ENCODE measurements at regions not wholly inside any gene's neighbourhood (a gene's known extent, or its start where the extent isn't known, plus 50 kb on each side); places are given as distances from the start of the nearest gene placed in this dataset.

DNA sequence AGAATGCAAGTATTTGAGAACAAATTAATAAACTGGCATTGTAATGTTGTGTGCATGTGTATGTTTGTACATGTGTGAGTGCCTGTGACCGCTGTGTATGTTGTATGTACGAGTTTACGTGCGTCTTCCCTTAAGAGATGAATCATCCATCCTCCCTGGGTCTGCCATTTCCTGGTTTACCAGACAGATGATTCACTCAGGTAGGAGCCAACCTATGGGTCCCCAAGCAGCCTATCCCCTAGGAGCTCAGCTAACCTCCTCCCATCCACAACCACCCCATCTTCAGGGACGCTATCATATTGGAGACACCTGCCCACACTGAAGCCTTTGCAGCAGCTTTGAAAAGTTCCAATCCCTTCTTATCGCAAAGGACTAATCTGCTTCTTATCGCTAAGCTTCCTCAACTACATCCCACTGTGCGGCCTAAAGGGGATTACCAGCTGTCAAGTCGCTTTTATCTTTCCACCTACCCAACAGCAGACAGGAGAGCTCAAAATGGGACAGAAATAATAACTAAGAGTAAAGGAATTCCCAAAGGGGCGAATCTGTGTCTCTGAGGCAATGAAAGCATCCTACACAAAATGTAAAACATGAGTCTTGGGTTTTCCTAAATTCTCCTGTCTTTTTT lies 81.5 kb upstream of the TMCC3 start:
- intact Hi-C loops (cut with micrococcal nuclease), result no loop called here
- DNase-seq, result no peak
- no peak for ATAC-seq

DNA sequence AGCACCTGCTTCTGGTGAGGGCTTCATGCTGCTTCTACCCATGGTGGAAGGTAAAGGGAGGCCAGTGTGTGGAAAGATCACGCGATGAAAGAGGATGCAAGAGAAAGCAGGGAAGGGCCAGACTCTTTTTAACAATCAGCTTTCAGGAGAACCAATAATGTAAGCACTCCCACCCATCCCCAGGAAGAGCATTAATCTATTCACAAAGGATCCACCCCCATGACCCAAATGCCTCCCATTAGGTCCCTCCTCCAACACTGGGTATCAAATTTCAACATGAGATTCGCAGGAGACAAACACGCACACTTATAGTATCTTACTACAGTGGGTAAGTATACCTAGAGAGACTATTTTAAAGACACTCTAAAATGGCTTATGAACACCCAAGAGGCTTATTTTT lies 80.5 kb upstream of the TMCC3 start:
- DNase-seq, result no peak
- intact Hi-C loops (cut with micrococcal nuclease), result no loop called here
- ATAC-seq, result no peak

DNA sequence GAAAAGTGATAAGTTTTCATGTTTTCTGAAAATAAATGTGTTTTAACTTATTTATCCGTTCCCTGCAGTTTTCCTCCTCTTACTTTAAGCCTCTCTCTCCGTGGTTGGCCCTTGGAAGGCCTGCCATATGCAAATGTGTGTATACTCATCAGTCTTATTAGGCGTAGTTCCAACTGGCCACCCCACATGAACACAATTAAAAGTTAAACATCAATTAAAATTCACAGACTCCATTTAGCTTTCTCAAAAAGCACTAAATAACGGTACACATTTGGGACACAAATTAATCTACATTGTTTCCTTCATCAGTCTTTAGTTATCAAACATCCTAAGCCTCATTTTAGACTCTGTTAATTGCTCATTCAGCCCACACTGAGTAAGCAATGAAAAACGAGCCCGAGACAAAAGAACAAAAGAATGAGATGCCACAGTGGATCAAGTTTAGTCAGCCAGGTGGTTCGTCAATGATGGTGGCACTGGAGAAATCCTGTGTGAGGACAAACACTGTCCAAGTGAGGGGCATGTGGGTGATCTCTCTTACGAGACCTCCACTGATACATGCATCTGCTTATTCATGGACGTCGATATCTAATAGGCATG lies 76.0 kb upstream of the TMCC3 start:
- no peak for DNase-seq
- intact Hi-C loops (cut with micrococcal nuclease), result no loop called here
- no peak for ATAC-seq

DNA sequence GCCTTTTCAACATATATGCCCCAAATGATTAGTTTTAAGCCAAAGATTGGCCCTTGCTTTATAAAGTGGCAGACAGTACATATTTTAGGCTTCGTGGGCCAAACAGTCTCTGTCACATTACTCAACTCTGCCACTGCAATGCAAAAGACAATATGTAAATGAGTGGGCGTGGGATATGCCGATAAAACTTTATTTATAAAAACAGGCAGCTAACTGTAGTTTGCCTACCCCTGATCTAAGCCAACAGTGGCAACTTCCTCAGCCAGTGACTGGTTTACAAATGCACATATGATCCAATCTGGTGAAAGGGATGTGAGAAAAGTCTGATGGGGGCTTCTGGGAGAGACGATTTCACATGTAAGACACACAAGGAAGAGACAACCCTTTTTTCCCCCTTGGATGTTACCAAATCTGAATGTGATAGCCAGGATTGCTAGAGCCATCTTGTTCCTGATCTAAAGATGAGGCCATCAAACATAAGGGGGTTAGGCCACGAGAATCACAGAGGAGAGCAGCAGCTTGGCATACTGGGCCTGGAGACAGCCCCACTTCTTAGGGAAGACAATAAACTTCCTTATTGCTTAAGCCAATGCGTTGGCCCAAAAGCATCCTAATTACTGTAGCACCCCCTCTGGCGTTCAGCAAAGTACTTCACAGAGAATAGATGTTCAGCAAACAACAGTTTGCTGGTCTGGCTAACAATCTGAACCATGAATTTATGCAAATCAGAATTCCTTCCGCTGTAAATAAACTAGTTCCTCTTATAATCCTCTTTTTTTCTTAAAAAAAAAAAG lies 75.2 kb upstream of the TMCC3 start:
- DNase-seq, result no peak
- intact Hi-C loops (cut with micrococcal nuclease), result no loop called here
- ATAC-seq, result peak; percentile 27

DNA sequence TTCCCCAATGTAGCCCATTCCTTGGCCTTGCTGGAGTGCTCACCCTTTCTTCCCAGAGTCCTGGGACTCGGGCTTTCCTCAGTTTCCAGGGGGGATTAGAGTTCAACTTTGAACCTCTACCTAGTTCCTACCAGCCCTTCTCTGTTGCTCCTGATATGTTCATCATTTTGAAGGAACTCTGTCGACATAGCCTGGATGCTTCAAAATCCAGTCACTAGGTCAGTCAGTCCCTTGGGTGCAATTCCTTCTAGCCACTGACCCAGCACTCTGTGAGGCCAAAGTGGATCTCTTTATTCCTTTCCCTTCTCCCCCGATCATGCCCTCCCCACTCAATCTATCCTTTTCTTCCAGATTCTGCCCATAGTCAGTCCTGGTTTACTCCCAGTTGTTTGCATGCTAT lies 72.3 kb upstream of the TMCC3 start:
- no peak for DNase-seq
- no peak for ATAC-seq
- intact Hi-C loops (cut with micrococcal nuclease), result no loop called here

DNA sequence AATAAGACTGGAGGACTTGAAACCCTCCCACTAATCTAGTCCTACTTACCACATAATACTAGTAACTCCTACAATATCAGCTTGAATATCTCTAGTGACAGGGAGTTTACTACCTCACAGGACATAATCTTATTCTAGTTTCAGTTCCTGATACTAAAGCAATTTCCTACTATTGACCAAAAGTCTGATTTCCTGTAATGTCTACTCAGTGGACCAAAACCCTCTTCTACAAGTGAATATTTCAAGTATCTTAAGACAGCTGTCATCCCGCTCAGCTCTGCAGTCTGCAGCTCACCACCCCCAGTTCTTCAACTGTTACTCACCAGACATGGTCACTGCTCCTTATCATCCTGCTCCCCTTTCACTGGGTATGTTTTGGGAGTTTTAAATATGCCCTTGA lies 70.8 kb upstream of the TMCC3 start:
- intact Hi-C loops (cut with micrococcal nuclease), result no loop called here
- DNase-seq (no peak), ATAC-seq (no peak)

DNA sequence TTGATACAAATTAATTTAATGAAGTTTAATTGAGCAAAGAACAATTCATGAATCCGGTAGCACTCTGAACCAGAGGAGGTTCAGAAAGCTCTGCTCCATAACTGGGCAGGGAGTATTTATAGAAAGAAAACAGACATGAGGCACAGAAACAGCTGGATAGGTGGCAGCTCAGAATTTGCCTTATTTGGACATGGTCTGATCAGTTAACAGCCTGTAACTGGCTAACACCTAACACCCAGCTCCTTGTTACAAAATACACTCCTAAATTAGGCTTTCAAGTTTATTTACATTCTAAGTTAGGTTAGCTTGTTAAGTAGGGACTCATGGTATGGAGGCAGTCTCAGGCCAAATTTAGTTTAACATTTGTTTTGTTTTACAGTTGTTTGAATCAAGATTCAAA lies 67.8 kb upstream of the TMCC3 start:
- intact Hi-C loops (cut with micrococcal nuclease), result no loop called here
- ATAC-seq, result no peak
- DNase-seq, result no peak

DNA sequence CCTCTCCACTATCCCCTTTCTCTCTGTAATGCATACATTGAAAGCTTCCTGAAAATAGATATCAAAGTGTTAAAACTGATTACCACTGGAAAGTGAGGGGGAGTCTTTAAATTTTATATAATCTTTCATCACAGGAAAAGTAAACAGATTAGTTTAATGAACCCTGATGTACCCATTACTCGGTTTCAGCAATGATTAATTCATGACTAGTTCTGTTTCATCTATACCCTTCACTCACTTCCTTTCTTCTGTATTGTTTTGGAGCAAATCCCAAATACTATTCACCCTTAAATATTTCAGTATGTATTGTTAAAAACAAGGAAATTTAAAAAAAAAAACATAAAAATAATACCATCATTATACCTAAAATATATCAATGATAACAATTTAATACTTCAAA lies 67.3 kb upstream of the TMCC3 start:
- DNase-seq (no peak), ATAC-seq (no peak)
- intact Hi-C loops (cut with micrococcal nuclease), result no loop called here

DNA sequence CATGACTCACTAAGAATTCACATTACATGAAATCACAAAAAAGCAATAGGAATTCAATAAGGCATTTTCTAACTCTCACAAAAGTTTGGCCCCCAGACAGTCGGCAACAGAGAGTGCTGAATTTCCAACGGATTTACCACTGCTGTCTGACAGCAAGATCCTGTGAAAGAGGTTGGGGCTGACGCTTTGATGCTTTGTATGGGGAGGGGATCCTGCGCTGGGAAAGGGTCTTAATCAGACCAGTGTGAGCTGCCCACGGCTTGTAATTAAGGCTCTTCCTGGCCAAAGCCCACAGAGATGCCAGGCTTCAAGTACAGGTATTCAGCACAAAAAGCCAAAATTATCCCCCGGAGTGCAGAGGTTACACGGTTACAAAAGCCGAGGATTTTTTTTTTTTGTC lies 66.8 kb upstream of the TMCC3 start:
- ATAC-seq (no peak), DNase-seq (no peak)
- intact Hi-C loops (cut with micrococcal nuclease), result no loop called here

DNA sequence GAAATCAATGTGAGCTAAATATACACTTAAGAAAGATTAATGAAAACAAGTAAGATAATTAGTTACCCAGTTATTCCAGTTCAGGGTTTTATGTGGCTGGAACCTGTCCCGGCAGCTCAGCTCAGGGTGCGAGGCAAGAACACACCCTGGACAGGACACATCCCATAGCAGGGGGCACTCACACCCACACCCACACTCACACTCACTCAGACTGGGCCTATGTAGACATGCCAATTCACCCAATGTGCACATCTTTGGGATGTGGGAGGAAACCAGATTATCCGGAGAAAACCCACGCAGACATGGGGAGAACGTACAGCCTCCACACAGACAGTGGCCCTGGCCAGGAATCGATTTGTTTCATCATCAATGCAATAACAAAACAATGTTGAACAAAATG lies 66.0 kb upstream of the TMCC3 start:
- intact Hi-C loops (cut with micrococcal nuclease), result no loop called here
- no peak for ATAC-seq
- DNase-seq, result no peak

DNA sequence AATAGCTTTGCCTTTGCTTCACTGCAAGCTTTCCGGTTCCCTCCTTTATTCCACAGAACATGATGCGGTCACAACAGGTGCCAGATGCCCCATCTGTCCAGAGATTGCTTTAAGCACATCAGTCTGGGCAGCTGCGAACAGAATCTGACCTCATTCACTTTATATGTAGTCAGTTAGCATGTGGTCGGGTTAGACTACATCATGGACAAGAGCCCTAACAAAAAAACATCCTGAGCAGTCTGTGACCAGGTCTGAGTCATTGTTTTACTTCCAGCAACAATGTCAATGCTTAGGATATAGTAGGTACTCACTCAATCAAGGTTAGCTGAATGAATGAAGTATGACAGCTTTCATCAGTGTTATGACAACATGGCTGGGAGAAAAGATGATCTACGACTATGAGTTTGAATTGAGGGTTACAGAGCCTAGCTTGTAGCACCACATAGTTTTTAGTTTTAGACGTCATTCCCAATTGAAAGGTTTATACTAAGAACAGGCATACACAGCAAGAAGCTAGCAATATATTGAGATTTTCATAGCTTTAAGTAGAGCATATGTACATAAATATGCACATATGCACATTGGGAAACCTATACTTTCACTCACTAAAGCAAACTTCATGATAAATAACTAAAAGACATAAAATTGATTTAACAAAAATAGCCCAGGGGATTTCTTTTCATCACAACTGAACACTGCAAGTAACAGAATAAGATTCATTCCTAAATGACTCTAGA lies 64.2 kb upstream of the TMCC3 start:
- intact Hi-C loops (cut with micrococcal nuclease), result no loop called here
- DNase-seq (no peak), ATAC-seq (no peak)

DNA sequence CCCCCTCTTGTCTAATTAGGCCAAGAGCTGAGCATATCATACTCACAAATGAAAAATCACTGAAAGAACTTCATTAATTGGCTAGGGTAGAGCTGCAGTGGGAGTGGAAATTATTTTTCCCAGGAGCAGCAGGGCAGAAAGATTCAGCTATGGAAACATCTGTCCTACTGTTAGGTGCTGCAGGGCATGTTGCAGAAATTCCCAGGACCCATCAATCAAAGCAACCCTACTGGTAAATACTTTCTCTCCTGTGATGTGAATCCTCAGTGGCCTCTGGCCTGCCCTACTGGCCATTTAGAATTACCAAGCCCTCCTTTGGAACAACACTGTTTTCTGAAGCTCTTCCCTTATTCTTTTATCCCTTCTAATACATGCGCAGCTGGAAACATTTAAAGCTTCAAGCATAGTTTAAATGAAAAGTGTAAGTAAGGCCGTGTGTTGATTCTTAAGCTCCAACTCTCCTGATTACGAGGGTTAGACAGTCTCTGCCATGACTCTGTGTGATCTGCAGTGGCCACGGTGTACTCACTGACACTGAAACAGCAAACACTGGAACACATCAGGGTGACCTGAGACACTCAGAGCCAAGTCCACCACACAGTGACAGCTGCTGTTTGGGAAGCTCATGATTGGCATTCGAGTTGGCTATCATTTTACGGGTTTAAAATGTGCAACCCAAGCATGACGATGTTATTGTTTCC lies 62.6 kb upstream of the TMCC3 start:
- no peak for DNase-seq
- peak; percentile 68 for ATAC-seq
- intact Hi-C loops (cut with micrococcal nuclease), result no loop called here

DNA sequence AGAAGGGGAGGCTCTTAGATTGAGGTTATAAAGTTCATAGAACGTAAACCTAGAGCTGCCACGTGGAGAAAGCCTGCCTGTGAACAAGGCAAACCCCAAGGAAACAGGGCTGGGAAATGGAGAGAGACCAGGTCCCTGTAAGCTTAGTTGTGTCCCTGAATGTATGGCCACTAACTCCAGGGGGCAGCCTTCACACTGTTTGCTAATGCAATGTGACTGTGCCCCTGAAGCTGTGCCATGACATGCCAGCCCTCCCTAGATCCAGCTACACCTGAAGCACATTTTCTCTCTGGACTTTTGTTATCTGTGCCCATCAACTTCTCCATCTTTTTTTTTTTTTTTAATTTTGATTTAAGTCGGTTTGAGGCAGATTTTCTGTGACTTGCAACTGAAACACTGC lies 60.6 kb upstream of the TMCC3 start:
- intact Hi-C loops (cut with micrococcal nuclease), result no loop called here
- ATAC-seq (no peak), DNase-seq (no peak)

DNA sequence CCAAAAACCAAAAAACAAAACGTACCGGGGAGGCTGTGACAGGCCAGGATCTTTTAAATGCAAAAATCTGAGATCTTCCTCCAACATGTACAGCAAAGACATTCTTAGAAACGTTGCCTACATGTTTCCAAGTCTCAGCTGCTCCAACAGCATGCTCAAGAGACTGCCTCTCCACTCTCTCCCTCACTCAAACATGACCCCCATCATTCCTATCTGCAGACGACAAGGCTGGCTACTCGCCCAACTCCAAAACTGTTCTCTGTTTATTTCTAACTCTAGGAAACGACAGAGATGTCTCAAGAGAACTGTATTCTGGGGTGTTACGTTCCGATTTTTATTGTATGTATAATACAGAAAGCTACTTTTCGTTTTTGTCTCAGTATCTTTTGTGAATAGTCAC lies 57.5 kb upstream of the TMCC3 start:
- ATAC-seq (peak; percentile 84), DNase-seq (peak; percentile 56)
- intact Hi-C loops (cut with micrococcal nuclease), result no loop called here

DNA sequence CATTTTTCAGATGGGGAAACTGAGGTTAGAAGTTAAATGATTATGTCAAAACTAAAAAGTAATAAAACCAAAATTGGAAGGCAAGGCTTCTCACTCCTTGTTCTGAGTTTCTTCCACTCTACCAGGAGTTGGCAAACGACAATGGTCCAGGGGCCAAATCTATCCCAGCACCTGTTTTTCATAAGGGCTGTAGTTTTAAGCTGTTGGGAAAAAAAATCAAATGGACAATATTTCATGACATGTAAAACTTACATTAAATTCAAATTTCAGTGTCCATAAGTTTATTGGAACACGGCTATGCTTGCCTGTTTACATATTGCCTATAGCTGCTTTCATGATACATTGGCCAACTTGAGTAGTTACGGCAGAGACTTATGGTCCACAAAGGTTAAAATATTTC lies 56.7 kb upstream of the TMCC3 start:
- intact Hi-C loops (cut with micrococcal nuclease), result no loop called here
- DNase-seq (no peak), ATAC-seq (no peak)

DNA sequence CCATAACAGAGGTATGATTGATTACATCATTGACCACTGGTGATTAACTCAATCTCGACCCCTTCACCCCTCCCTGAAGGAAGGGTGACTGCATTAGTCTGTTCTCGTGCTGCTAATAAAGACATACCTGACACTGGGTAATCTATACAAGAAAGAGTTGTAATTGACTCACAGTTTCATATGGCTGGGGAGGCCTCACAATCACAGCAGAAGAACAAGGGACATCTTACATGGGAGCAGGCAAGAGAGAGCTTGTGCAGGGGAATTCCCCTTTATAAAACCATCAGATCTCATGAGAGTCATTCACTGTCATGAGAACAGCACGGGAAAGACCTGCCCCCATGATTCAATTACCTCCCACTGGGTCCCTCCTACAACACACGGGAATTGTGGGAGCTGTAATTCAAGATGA lies 55.9 kb upstream of the TMCC3 start:
- intact Hi-C loops (cut with micrococcal nuclease), result no loop called here
- ATAC-seq, result no peak
- no peak for DNase-seq

DNA sequence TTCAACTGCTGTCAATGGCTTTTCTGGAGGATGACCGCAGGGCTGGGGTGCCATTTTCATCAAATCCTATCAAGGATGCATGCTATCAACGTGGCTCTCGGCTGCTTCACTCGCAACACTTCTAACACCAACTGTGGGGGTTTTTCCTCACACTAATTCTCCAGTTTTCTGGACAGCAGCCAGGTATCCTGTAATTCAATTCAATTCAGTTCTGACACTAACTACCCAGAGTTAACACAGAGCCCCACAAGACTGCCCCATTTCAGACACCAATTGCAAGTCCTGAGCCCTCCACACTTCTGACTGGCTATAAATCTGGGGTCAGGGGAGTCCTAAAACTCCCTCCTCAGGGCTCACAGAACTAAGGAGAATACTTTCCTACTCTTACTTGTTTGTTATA lies 55.3 kb upstream of the TMCC3 start:
- intact Hi-C loops (cut with micrococcal nuclease), result no loop called here
- ATAC-seq (no peak), DNase-seq (no peak)

DNA sequence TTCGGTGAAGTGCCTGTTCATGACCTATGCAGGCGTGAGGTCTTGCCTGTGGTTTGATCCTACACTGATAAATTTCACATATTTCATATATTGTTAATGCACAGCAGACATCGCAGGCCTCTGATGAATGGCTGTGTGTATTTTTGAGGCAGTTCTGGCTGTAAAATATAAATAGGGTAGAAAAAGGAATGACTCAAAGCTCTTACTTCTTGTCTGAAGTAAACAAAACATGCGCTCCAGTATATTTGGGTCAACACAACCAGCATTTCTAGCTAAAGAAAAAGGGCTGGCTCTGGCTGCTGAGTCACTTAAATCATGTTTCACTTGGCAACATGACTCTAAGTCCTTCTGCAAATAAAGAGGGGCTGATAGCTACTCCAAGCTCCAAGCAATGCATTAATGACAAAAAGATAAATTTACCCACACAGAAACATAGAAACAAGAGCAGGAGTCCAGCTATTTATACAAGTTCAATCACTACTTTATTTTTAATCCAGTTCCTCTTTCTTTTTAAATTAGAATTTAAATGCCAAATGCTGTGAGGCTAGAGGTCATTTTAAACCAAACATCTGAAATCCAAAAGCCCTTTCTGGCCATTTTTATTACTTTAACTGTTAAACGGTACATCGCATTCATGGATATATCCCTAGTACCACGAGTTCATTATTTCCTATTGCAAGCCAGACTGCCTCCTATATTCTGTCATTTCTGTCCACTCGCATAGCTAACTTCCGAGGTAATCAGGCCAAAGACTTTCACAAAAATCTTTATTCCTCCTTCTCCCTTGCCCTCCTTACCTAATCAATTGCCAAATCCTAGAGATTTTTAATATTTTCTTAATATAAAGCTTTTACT lies 54.3 kb upstream of the TMCC3 start:
- intact Hi-C loops (cut with micrococcal nuclease), result no loop called here
- ATAC-seq (peak; percentile 63), DNase-seq (no peak)

DNA sequence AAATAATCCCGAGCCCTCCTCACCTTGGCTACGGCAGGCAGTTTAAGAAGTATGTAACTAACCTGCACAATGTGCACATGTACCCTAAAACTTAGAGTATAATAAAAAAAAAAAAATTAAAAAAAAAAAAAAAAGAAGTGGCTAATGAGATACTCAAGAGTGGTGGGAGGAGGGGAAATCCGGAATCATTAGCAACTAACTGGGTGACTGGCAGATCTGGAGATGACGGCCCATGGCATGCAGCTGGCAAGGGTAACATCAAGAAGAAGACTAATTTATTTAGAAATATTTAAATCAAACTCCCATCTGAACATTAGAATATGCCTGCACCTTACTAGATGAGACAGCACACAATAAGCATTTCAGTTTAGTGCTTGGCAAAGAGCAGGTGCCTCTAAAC lies 52.3 kb upstream of the TMCC3 start:
- DNase-seq (no peak), ATAC-seq (no peak)
- intact Hi-C loops (cut with micrococcal nuclease), result no loop called here
